Ectodermal cell (in vitro differentiated cells): ENCODE measurements at regions not wholly inside any gene's neighbourhood (a gene's known extent, or its start where the extent isn't known, plus 50 kb on each side); places are given as distances from the start of the nearest gene placed in this dataset.

ENCODE experiments used
- H3K27ac ChIP-seq: 2 replicates; pipeline ENCODE4 v1.7.0; 2013; ENCODE audit warnings: mild to moderate bottlenecking, low read depth, low read length; ENCODE audit not compliant: insufficient read depth, poor library complexity, severe bottlenecking
- H3K27me3 ChIP-seq: 2 replicates; pipeline ENCODE4 v1.7.0; 2013; ENCODE audit warnings: mild to moderate bottlenecking, low read length; ENCODE audit not compliant: insufficient read depth, control insufficient read depth, poor library complexity, severe bottlenecking
- H3K36me3 ChIP-seq: one replicate; pipeline ENCODE4 v1.7.0; 2013; ENCODE audit warnings: low read length; ENCODE audit not compliant: control insufficient read depth, insufficient read depth
- H3K4me1 ChIP-seq: one replicate; pipeline ENCODE4 v1.7.0; 2013; ENCODE audit warnings: low read length; ENCODE audit not compliant: control insufficient read depth, insufficient read depth
- H3K4me3 ChIP-seq: 2 replicates; pipeline ENCODE4 v1.7.0; 2013; ENCODE audit warnings: low read depth, low read length, control low read depth; ENCODE audit not compliant: insufficient read depth
- H3K9me3 ChIP-seq: 2 replicates; pipeline ENCODE4 v1.7.0; 2013; ENCODE audit warnings: mild to moderate bottlenecking, low read length, moderate library complexity; ENCODE audit not compliant: control insufficient read depth
- whole genome bisulfite sequencing, 2 experiments: methylation state at CpG; one replicate each; pipeline ENCODE4 v1.1.7; 2013; ENCODE audit warnings: missing lambda C conversion rate in 2 of 2; 5-methylcytosine and 5-hydroxymethylcytosine counted together

GRCh38 chr7:110050785-110051184 lies 1040.1 kb upstream of the LRRN3 start:
- Histone ChIP-seq H3K9me3 (no peaks in the 10 kb centered on the region), H3K4me1 (no peaks in the 10 kb centered on the region), H3K36me3 (no peaks in the 10 kb centered on the region), H3K4me3 (no peak overlapping the region), H3K27me3 (no peaks in the 10 kb centered on the region), H3K27ac (no peak overlapping the region)
- WGBS, 2 experiments: 90 to 96% methylated on average over 2 of the region's 2 CpGs

- no peaks in the 10 kb centered on the region for H3K27me3 ChIP-seq
- 93 to 96% methylated on average over 1 to 2 of the region's 2 CpGs for WGBS, 2 experiments
Measured at GRCh38 chr7:110051372-110051771, 1039.6 kb upstream of the LRRN3 start.

GRCh38 chr7:110056331-110056730 lies 1034.6 kb upstream of the LRRN3 start:
- 93 to 94% methylated on average over 3 of the region's 3 CpGs for WGBS, 2 experiments
- Histone ChIP-seq H3K36me3 (no peaks in the 10 kb centered on the region), H3K4me3 (no peak overlapping the region), H3K27me3 (no peaks in the 10 kb centered on the region), H3K4me1 (no peaks in the 10 kb centered on the region), H3K9me3 (no peaks in the 10 kb centered on the region), H3K27ac (no peak overlapping the region)

More at GRCh38 chr7:110051372-110051771, 1039.6 kb upstream of the LRRN3 start:
- H3K4me3 ChIP-seq: no peak overlapping the region
- no peaks in the 10 kb centered on the region for H3K36me3 ChIP-seq
- H3K27ac ChIP-seq: no peak overlapping the region
- no peaks in the 10 kb centered on the region for H3K9me3 ChIP-seq
- no peaks in the 10 kb centered on the region for H3K4me1 ChIP-seq

- no peaks in the 10 kb centered on the region for H3K36me3 ChIP-seq
- no peak overlapping the region for H3K4me3 ChIP-seq
- no peaks in the 10 kb centered on the region for H3K4me1 ChIP-seq
- WGBS, 2 experiments: no CpG with 5 or more reads among the region's 1 CpG
- no peak overlapping the region for H3K27ac ChIP-seq
- H3K9me3 ChIP-seq: no peaks in the 10 kb centered on the region
- no peaks in the 10 kb centered on the region for H3K27me3 ChIP-seq
Measured at GRCh38 chr7:110058401-110058800, 1032.5 kb upstream of the LRRN3 start.

GRCh38 chr7:110061387-110061786 lies 1029.5 kb upstream of the LRRN3 start:
- Histone ChIP-seq H3K36me3 (no peaks in the 10 kb centered on the region), H3K4me1 (no peaks in the 10 kb centered on the region), H3K27me3 (no peaks in the 10 kb centered on the region), H3K4me3 (no peak overlapping the region), H3K9me3 (no peaks in the 10 kb centered on the region), H3K27ac (no peak overlapping the region)
- 94 to 100% methylated on average over 2 of the region's 2 CpGs for WGBS, 2 experiments

GRCh38 chr7:110065121-110065520 lies 1025.8 kb upstream of the LRRN3 start:
- Histone ChIP-seq H3K4me3 (no peak overlapping the region), H3K4me1 (no peaks in the 10 kb centered on the region), H3K27me3 (no peaks in the 10 kb centered on the region), H3K27ac (no peak overlapping the region), H3K36me3 (no peaks in the 10 kb centered on the region), H3K9me3 (no peaks in the 10 kb centered on the region)
- 86 to 92% methylated on average over 2 to 3 of the region's 3 CpGs for WGBS, 2 experiments

GRCh38 chr7:110066843-110067242 lies 1024.1 kb upstream of the LRRN3 start:
- Histone ChIP-seq H3K27me3 (no peaks in the 10 kb centered on the region), H3K4me3 (no peak overlapping the region), H3K36me3 (no peaks in the 10 kb centered on the region), H3K4me1 (no peaks in the 10 kb centered on the region), H3K27ac (no peak overlapping the region), H3K9me3 (no peaks in the 10 kb centered on the region)
- WGBS, 2 experiments: 80% methylated on average over 1 of the region's 2 CpGs; no CpG with 5 or more reads in 1 of the 2 experiments

GRCh38 chr7:110071192-110071591 lies 1019.7 kb upstream of the LRRN3 start:
- H3K36me3 ChIP-seq: no peaks in the 10 kb centered on the region
- H3K4me3 ChIP-seq: no peak overlapping the region
- H3K27me3 ChIP-seq: no peaks in the 10 kb centered on the region
- no peaks in the 10 kb centered on the region for H3K9me3 ChIP-seq
- H3K4me1 ChIP-seq: no peaks in the 10 kb centered on the region
- H3K27ac ChIP-seq: no peak overlapping the region
- 79 to 87% methylated on average over 4 of the region's 4 CpGs for WGBS, 2 experiments

GRCh38 chr7:110075450-110075849 lies 1015.5 kb upstream of the LRRN3 start:
- H3K4me1 ChIP-seq: no peaks in the 10 kb centered on the region
- H3K27ac ChIP-seq: no peak overlapping the region
- no peaks in the 10 kb centered on the region for H3K36me3 ChIP-seq
- WGBS, 2 experiments: 80% methylated on average over 1 of the region's 1 CpG; no CpG with 5 or more reads in 1 of the 2 experiments
- H3K27me3 ChIP-seq: no peaks in the 10 kb centered on the region
- no peak overlapping the region for H3K4me3 ChIP-seq
- H3K9me3 ChIP-seq: no peaks in the 10 kb centered on the region

- H3K4me3 ChIP-seq: no peak overlapping the region
- no peak overlapping the region for H3K27ac ChIP-seq
- no peaks in the 10 kb centered on the region for H3K4me1 ChIP-seq
- 97 to 100% methylated on average over 2 to 3 of the region's 3 CpGs for WGBS, 2 experiments
- H3K9me3 ChIP-seq: no peaks in the 10 kb centered on the region
- no peaks in the 10 kb centered on the region for H3K27me3 ChIP-seq
- H3K36me3 ChIP-seq: no peaks in the 10 kb centered on the region
Measured at GRCh38 chr7:110076194-110076593, 1014.7 kb upstream of the LRRN3 start.

- no peaks in the 10 kb centered on the region for H3K27me3 ChIP-seq
- WGBS, 2 experiments: 95 to 96% methylated on average over 4 to 5 of the region's 5 CpGs
Measured at GRCh38 chr7:110084181-110084807, 1006.6 kb upstream of the LRRN3 start.

More at GRCh38 chr7:110084181-110084807, 1006.6 kb upstream of the LRRN3 start:
- H3K9me3 ChIP-seq: no peaks in the 10 kb centered on the region
- no peaks in the 10 kb centered on the region for H3K36me3 ChIP-seq
- H3K4me3 ChIP-seq: no peak overlapping the region
- H3K27ac ChIP-seq: no peak overlapping the region
- no peaks in the 10 kb centered on the region for H3K4me1 ChIP-seq
